ENCODE measurements at regions not wholly inside any gene's neighbourhood (a gene's known extent, or its start where the extent isn't known, plus 50 kb on each side); places are given as distances from the start of the nearest gene placed in this dataset.
"Not testable (repeated sequence)": the region's sequence is repeated elsewhere in the genome, so short reads cannot be mapped to it uniquely, and the experiment has no call there.

DNA sequence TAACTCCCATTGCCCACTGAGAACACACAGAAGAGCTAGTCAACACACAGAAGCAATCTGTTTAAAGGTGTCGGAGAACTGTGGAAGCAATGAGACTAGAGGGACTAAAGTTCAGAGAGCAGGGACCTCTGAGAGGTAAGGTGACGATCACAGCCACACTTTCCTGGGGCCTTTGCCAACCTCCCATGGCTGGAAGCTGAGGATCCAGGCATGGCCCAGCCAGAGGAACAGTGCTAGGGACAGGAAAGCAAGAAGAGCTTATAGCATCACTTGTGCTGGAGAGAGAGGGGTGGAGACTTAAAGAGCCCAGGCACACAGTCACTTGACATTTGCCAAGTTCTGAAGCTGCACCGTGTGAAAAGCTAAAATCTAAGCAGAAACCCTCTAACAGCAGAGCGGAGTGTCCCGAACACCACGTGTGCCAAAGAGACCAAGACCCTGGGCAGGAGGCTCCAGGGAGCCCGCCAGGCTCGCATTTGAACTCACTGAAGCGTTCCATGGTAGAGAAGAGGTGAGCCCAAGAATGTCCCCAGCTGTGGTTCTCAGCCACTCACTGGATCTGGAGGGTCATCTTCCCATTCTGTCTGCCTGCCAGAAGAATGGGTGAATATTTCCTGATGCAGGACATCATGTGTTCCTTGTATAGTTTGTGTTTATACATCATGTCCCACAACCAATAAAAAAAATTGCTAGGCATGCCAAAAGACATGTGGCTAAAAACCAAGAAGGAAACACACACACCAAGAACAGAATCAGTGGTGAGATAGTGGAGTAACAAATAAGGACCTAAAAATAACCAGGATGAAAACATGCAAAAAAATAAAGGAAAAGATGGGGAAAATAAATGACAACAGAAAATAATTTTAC lies 174.0 kb upstream of the C14orf180 start:
- DNase-seq, result no peak

DNA sequence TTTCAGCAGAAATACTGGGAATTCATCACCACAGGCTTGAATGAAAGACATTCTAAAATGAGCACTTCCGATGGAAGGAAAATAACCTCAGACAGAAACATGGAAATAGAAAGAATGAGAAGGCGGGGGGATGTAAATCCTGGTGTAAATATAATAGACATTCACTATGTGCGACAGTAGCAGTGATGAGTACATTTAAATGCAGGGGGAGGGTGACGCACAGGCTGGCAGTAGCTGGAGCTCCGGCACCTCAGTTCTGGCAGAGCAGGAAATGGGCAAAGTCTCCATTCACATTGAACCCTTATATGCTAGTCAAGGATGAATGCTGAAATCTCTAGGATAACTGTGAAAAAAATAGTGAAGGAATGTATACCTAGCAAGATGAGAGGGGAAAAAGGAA lies 172.7 kb upstream of the C14orf180 start:
- no peak for DNase-seq

DNA sequence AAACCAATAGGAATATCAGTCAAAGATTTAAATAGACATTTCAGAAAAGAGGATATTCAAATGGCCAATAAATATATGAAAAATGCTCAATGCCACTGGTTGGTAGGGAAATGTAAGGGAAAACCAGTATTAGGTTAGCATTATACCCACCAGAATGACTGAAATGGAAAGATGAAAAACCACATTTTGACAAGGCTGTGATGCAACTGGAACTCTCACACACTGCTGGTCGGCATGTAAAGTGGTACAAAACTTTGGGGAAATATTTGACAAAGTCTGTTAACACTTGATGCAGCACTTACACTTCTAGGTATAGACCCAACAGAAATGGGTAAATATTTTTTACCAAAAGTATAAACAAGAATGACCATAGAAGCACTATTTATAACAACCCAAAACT lies 163.2 kb upstream of the C14orf180 start:
- no peak for DNase-seq

DNA sequence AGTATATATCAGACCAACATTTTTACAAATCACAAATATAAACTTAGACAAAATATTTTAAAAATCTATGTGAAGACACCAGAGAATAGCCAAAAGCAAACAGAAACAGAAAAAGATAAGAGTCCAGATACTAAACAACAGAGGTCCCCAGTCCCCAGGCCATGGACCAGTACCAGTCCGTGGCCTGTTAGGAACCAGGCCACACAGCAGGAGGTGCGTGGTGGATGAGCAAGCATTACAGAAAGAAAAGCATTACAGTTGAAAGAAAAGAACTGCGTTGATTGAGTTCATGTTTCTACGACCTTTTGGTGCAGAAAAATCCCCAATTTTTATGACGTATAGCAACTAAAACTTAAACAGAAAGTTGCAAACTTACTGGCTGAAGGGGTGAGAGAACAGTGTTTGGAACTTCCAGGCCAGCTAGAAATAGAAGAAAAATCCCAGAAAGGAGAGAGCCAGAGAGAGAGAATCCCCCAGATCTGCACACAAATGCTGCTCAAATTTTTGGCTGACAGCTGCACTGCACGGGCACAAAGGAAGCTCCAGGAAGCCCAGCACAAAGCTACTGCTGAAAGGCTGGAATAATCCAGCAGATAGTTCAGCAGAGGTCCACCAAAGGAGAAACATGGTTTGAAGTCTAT lies 159.6 kb upstream of the C14orf180 start:
- DNase-seq, result no peak

DNA sequence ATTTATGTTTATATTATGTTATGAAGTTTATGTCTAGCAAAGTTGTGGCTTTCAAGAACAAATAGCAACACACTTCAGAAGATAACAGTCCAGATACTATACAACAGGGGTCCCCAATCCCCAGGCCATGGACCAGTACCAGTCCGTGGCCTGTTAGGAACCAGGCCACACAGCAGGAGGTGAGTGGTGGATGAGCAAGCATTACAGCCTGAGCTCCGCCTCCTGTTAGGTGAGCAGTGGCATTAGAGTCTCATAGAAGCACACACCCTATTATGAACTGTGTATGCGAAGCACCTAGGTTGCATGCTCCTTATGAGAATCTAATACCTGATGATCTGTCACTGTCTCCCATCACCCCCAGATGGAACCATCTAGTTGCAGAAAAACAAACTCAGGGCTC lies 159.0 kb upstream of the C14orf180 start:
- not testable (repeated sequence) for DNase-seq

DNA sequence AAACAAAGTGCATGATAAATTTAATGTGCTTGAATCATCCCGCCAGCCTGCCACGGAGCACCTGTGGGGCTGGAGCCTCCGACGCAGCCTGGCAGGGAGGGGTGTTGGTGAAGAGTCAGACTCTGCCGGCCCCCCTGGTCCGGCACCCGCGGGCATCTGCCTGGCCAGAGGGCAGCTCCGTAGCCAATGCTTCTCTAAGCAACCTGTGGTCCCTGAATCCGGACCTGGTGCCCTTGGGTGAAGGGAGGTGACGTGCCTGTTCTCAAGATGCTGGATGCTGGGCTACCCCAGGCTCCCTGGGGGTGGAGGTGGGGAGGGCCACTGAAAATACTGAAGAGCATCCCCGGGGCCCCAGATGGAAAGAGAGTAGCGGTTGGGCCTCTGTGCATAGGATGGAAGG lies 158.6 kb upstream of the C14orf180 start:
- DNase-seq, result no peak

DNA sequence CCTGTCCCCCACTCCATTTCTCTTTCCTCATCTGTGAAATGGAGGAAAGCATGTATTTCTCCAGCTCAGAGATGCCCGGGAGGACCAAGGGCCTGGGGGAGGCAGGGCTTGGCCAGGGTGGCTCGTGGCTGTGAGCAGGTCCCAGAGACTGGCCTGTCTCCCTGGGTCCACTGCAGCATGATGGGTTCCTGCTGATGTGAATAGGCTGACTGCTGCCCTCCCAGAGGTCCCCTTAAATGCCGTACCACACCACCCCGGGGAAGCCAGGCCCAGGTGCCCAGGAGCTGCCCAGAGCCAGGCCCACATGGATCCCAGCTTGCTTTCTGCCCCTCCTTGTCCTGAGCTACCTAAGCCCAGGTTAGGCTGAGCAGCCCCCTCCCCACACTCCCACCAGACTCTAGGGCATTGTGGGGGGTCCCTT lies 158.2 kb upstream of the C14orf180 start:
- DNase-seq, result no peak

DNA sequence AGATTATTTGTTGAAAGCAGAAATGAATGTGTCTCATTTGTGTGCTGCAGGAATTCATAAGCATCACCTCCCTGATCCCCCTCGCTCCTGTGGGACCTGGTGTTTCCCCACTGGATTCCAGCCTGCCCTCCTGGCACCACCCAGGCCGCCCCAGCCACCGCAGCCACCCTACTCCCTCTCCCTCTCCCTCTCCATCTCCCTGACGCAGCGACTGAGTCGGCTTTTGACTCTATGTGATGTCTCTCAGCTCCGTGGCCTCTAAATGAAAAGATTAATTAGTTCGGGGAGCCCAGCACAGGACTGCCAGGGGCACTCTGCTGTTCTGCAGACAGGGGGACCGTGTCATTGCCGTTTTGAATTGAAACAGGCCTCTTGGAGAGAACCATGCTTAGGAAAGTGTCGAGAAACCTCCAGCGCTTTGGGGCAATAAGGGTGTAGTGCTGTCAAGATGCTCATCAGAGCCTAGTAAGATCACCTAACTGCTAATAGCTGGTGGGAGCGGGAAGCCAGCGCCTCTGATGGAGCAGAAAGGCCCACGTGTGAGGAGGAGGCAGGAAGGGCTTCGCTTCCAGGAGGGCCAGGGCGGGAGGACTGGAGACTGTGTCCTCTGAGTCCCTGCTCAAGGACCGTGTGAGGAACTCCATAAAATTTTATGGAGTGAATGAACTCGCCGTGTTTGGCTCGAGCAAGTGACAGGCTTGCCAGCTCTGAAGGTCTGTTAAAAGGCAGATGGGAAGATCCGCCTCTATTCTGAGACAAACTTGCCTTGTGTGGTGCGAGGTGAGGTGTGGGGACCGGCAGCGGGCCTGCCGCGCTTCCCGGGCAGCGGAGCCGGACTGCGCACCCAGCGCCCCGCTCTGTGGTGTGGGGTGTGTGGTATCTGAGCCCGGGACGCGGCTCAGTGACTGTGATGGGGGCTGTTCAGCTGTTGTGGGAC lies 157.4 kb upstream of the C14orf180 start:
- DNase-seq, result no peak

DNA sequence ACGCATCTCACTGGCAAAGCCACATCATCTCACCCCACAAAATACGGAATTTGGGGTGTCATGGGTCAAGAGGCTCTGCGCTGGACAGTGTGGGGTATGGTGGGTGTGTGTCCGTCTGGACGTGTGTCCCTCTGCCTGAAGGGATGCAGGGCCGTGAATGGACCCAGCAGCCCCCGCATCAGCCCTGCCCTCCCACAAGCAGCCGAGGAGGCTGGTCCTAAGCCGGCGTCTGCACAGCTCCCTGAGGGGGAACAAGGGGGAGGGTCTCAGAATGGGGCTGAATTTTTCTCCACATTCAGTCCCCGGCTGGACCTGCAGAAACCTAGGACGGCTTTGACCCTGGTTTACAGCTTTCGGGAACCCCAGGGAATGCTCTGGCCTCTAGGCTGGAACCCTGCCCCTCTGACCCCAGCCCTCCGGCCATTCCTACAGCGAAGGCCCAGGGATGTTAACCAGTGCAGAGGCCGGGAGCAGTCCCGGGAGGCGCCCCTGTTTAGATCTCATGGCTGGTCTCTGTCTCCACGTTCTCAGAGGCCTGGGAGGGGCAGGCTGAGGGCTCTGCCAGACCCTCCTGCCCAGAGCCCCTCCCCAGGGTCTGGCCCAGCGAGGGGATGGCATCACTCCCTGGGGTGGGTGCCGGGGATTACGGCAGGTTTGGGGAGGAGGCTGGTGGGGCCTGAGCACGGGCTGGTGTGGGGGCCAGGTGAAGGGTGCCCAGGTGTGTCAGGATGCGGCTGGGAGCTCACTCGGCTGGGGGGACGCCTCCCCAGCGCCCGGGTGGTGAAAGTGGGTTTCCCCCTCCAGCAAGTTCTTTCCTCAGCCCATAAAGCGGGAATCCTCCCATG lies 156.5 kb upstream of the C14orf180 start:
- no peak for DNase-seq

DNA sequence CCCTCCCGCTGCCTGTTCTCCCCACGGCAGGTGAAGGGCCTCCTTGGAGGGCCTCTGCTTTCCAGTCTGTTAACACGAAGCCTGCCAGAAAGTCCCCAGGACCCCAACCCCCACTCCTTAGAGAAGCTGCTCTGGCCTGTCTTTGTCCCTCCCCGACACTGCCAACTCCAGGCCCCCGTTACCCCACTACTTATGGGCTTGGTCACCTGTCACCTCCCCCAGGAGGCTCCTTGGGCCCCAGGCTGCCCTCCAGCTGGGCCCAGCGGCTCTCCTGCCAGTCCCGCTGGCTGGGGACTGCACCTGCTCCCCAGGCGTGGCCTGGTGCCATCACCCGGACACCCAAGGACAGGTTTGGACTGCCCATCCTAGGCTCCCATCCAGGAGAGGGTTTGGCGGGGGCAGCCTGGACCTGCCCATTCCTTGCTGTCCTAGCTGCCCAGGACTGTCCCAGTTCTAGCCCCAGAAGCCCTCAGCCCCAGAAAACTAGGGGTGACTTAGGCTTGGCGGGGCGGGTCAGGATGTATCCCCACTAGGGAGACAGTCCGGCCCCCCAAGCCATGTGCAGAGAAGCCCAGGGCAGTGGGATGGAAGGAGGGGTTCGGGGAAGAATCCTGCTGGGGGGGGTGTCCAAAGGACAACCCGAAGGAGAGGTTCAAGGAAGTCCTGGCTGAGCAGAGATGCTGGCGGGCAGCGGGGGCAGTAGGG lies 155.7 kb upstream of the C14orf180 start:
- DNase-seq, result no peak

DNA sequence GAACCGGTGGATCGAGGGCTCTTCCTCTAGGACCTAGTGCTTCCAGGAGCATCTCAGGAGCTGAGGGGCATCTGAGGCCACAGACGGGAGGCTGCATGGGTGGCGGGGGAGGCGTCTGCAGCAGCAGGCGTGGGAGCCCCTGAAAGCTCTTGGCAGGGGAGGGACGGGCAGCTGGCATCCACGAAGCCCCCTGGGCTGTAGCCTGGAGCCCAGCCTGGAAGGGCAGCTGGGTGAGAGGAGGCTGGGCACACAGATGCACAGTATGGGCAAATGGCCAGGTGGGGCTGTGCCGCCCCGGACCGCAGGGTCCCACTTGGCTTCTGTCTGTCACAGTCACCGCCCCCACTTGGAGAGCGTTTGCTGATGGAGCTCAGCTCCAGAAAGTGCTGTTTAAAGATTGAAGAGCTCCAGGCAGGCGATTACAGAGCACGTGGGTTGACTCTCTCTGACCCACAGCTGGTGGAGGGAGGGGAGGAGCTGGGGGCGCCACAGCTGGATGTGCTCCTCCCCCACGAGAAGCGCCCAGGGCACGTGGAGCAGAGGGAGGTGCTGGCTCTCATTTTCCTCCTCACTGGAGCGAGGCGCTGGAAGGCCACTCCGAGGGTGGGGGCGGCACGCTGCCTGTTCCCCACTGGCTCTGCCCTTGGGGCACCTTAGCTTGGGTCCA lies 155.0 kb upstream of the C14orf180 start:
- DNase-seq, result no peak

DNA sequence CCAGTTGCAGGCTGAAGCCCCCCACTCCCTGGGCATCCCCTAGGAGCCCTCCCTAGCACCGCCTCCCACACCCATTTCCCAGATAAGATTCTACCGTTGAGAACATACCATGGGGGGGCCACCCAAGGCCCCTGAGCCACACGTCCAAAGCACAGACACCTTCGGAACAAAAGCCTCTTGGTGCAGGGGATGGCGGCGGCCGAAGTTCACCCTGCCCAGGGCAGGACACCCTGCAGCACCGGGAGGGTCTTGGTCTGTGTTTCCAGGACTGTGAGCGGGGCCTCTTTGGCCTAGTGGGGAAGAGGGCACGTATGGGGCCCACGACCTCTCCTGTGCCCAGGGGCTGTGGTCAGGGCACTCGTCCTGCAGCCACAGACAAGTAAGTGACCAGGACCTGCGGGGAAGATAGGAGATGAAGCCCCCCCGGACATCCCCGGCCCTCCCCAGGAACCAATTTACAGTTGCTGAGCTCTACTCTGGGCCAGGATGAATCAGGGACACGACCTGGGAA lies 154.3 kb upstream of the C14orf180 start:
- no peak for DNase-seq

DNA sequence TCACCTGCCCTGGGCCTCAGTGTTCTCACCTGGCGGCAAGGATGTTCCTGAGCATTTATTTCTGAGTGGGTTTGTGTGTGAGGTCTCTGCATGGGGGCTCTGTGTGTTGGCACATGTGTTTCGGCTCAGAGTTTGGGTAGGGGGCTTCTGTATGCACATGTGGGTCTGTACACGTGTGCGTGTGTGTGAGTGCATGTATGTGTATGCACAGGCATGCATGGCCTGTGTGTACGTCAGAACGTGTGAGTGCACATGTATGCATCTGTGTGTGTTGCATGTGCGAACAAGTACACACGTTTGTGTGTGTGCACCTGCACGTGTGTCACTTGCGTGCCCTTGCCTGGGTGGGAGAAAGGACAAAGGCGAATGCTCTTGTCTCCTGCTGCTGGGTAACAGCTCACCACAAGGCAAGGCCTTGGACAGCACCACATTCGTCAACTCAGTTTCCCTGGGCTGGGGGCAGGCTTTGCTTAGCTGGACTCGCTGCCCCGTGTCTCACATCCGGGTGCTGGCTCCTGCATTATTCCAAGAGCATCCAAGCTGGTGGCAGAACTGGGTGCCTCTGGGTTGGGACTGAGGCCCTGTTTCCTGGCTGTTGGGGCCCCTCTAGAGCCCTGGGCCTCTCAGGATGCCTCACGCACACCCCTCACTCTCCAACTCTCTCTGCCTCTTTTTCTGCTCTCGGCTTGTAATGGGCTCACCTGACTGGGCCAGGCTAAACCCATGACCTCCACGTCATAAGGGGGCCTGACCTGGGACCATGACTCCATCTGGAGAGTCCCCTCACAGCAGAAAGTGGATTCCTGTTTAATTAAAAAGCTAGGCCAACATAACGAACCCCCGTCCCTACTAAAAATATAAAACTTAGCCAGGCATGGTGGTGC lies 153.6 kb upstream of the C14orf180 start:
- no peak for DNase-seq

DNA sequence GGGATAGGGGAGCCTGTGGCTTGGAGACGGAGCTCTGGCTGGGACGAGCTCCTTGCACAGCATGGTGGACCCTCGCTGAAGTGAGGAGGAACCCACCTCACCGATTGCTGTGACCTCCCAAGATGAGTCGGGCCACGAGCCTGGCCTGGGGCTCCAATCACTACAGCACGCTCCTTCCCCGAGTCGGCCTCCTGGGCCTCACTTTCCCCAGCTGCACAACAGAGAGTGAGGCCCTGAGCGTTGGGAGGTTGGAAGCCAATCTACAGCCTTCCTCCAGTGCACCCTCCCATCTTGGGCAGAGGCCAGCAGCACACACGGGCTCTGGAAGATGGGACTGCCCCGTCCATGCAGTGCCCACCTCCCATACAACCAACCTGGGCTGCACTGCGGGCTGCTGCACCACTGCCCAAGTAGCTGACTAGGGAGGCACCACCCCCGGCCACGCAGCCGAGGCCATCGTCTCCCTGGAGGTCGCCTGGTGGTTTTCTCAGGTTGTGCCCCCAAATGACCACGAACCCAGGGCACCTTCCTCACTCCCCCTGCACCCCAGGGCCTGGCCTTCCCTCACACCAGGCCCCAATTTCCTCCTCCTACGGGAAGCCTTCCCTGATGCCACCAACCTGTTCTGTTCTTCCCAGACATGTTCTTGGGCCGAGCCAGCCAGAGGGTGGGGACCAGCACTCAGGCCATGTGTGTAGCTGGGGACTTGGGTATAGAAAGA lies 152.3 kb upstream of the C14orf180 start:
- DNase-seq, result no peak

DNA sequence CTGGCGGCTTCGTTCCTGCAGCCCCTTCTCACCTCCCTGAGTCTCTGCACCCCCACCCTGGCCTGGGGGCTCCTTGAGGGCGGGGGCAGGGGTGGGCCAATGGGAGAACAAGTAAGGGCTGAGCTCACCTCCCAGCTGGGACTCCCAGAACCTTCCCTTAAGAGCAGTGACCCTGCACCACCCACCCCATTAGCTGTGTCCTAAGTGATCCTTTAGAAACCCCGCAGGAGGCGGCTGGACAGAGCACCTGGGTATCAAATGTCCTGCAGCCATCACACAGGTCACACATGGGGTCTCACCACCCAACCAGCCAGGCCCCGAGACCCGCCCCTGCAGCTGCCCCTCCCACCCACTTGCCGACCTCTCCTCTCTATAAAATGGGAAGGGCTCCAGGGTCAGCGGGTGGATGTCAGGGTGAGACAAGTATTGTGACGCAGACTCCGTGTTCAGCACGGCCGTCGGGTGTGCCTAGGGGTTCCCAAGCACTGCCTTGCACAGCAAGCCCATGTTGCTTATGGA lies 151.2 kb upstream of the C14orf180 start:
- DNase-seq, result no peak

DNA sequence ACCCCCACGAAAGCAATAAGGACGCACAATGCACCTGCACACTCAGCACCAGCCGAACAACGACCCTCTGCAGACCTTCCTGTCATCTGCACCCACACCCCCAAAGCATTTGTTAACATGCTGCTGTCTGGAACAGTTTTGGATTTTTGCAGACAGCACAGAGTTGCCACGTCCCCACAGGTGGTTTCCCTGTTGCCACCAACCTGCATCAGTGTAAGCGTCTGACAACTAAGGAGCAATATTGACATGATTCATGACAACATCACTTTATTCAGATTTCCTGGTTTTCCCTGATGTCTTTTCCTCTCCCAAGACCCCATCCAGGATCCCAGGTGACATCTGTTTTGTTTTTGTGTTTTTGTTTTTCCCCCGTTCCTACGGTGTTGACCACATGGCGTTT lies 150.7 kb upstream of the C14orf180 start:
- no peak for DNase-seq

DNA sequence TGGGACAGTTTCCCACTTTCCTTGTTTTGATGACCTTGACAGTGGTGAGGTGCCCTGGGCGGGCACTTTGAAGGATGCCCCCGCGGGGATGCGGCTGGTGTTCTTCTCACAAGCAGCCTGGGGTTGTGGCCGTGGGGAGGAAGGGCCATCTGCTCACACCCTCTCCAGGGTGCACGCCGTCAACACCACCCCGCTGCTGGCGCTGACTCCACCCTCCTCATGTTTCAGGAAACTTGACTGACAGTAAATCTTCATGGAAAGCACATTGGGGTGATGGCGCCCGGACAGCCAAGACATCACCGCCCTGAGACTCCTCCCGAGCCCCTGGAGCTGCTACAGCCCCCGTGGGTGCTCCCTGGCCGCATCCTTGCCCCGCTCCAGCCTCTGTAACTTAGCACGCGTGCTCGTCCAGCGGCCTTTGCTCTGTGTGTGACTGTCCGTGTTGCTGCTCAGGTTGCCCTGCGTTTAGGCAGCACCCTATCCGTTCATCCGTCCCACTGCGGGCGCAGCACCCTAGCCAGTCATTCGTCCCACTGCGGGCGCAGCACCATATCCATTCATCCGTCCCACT lies 150.2 kb upstream of the C14orf180 start:
- DNase-seq, result no peak

DNA sequence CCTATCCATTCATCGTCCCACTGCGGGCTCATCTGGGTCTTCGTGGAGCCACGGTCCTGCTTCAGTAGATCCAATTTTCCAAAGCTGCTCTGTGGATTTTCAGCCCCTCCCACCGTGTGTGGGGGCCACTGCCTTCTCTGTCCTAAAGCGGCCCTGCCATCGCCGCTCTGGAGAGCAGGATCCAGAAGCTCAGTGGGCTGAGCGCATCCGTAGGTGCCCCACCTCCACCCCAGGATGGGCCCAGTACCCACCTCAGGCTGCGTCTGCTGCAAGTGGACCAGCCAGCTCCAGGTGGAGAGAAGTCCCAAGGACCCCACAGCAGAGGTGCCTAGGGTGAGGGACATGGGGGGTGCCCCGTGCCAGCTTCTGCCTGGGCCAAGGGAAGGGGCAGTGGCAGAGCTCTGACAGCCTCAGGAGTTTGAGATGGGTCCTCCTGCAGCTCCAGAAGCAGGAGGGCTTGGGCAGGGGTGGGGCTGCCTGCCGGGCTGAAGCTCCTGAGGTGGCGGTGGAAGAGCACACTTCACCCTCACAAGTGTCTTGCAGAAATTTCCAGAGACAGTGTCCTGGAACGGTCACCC lies 148.1 kb upstream of the C14orf180 start:
- DNase-seq, result no peak
